Liver (tissue), 7 donors: ENCODE measurements at regions not wholly inside any gene's neighbourhood (a gene's known extent, or its start where the extent isn't known, plus 50 kb on each side); places are given as distances from the start of the nearest gene placed in this dataset.

ENCODE experiments used
- DNase-seq: peaks from one replicate; pipeline ENCODE4 v3.0.0-alpha.2; 2017; ENCODE audit warnings: low spot score
- H3K27ac ChIP-seq, 2 donors: one replicate each; pipeline ENCODE4 v1.7.0; 2013; ENCODE audit warnings: inconsistent platforms in 2 of 2, low read length in 2 of 2, control low read depth in 1 of 2, low read depth in 1 of 2, mild to moderate bottlenecking in 1 of 2
- H3K27me3 ChIP-seq, 4 donors: one replicate each; pipeline versions ENCODE4 v1.6.1 to v1.7.0; 2013; ENCODE audit warnings: low read length in 3 of 4, inconsistent platforms in 1 of 4, mild to moderate bottlenecking in 1 of 4, moderate library complexity in 1 of 4; ENCODE audit not compliant: control insufficient read depth in 4 of 4, insufficient read depth in 4 of 4
- H3K36me3 ChIP-seq, 4 donors: one replicate each; pipeline versions ENCODE4 v1.6.1 to v1.7.0; 2013; ENCODE audit warnings: low read length in 3 of 4, mild to moderate bottlenecking in 3 of 4, low read depth in 1 of 4, moderate library complexity in 1 of 4; ENCODE audit not compliant: control insufficient read depth in 4 of 4, insufficient read depth in 3 of 4
- H3K4me1 ChIP-seq, 4 donors: one replicate each; pipeline versions ENCODE4 v1.6.1 to v1.7.0; 2013; ENCODE audit warnings: low read length in 3 of 4, mild to moderate bottlenecking in 3 of 4, moderate library complexity in 1 of 4; ENCODE audit not compliant: control insufficient read depth in 4 of 4, insufficient read depth in 4 of 4
- H3K4me3 ChIP-seq, 3 donors: one replicate each; pipeline versions ENCODE4 v1.6.1 to v1.7.0; 2013; ENCODE audit warnings: low read length in 3 of 3, control low read depth in 1 of 3, low read depth in 1 of 3, mild to moderate bottlenecking in 1 of 3
- H3K9ac ChIP-seq, 2 donors: one replicate each; pipeline ENCODE4 v1.7.0; 2013; ENCODE audit warnings: low read length in 2 of 2, mild to moderate bottlenecking in 2 of 2, moderate library complexity in 2 of 2, control low read depth in 1 of 2, low read depth in 1 of 2
- H3K9me3 ChIP-seq, 4 donors: one replicate each; pipeline versions ENCODE4 v1.6.1 to v1.7.0; 2013; ENCODE audit warnings: low read length in 3 of 4; ENCODE audit not compliant: control insufficient read depth in 4 of 4
- ATF3 ChIP-seq: IDR thresholded peaks from 2 replicates; pipeline ENCODE4 v1.6.1; 2016; ENCODE audit warnings: antibody characterized with exemption
- EGR1 ChIP-seq, 2 donors: IDR thresholded peaks; 2 replicates each; pipeline ENCODE4 v1.6.1; 2016 to 2018; ENCODE audit warnings: antibody characterized with exemption in 2 of 2, low read depth in 2 of 2
- FOXA2 ChIP-seq: IDR thresholded peaks from 2 replicates; pipeline ENCODE4 v1.6.1; 2016; ENCODE audit warnings: antibody characterized with exemption
- GABPA ChIP-seq, 2 donors: IDR thresholded peaks in 1 of 2; conservative IDR thresholded peaks in 1 of 2; 2 replicates each; pipeline ENCODE4 v1.6.1; 2016; ENCODE audit warnings: antibody characterized with exemption in 2 of 2, mild to moderate bottlenecking in 1 of 2, moderate library complexity in 1 of 2
- HNF4G ChIP-seq: IDR thresholded peaks from 2 replicates; pipeline ENCODE4 v1.6.1; 2016; ENCODE audit warnings: antibody characterized with exemption
- MAX ChIP-seq: IDR thresholded peaks from 2 replicates; pipeline ENCODE4 v1.6.1; 2016; ENCODE audit warnings: antibody characterized with exemption
- NR2F2 ChIP-seq: IDR thresholded peaks from 2 replicates; pipeline ENCODE4 v1.6.1; 2016; ENCODE audit warnings: antibody characterized with exemption
- RAD21 ChIP-seq, 2 donors: IDR thresholded peaks; 2 replicates each; pipeline ENCODE4 v1.6.1; 2016; ENCODE audit warnings: antibody characterized with exemption in 2 of 2, mild to moderate bottlenecking in 2 of 2
- REST ChIP-seq: IDR thresholded peaks from 2 replicates; pipeline ENCODE4 v1.6.1; 2016; ENCODE audit warnings: antibody characterized with exemption, mild to moderate bottlenecking
- RXRA ChIP-seq, 2 donors: IDR thresholded peaks; 2 replicates each; pipeline ENCODE4 v1.6.1; 2017 to 2018; ENCODE audit warnings: antibody characterized with exemption in 2 of 2, mild to moderate bottlenecking in 1 of 2
- SP1 ChIP-seq: IDR thresholded peaks from 2 replicates; pipeline ENCODE4 v1.6.1; 2018; ENCODE audit warnings: antibody characterized with exemption, mild to moderate bottlenecking
- TAF1 ChIP-seq: conservative IDR thresholded peaks from 2 replicates; pipeline ENCODE4 v1.6.1; 2016; ENCODE audit warnings: antibody characterized with exemption, mild to moderate bottlenecking
- WGBS: extraction: QIAGEN DNeasy Blood & Tissue Kit; methylation state at CpG from one replicate; pipeline ENCODE4 v1.1.7; 2013; 5-methylcytosine and 5-hydroxymethylcytosine counted together
- donor health status: healthy.
- donor health status: healthy.
- donor health status: healthy.
- donor health status: healthy.

GRCh38 chr5:93883459-93883858 is 142.1 kb upstream of the POU5F2 start:
- peaks cover 0 to 15% (median 5%) of the 10 kb centered on the region in 4 donors for H3K4me1 ChIP-seq
- 89% methylated on average over 2 of the region's 2 CpGs for WGBS
- H3K4me3 ChIP-seq: no peak overlapping the region
- H3K9me3 ChIP-seq: no peaks in the 10 kb centered on the region
- DNase-seq: no peak
- no peaks in the 10 kb centered on the region for H3K36me3 ChIP-seq
- TF ChIP-seq RXRA (IDR thresholded peaks at IDR 0.05) (no peak), FOXA2 (no peak)
- no peak overlapping the region for H3K9ac ChIP-seq
- no peaks in the 10 kb centered on the region for H3K27me3 ChIP-seq
- H3K27ac ChIP-seq: no peak overlapping the region

GRCh38 chr5:93875693-93876092 is 134.3 kb upstream of the POU5F2 start:
- TF ChIP-seq HNF4G (no peak), RXRA (IDR thresholded peaks at IDR 0.05) (no peak)
- Histone ChIP-seq H3K27ac (no peak overlapping the region), H3K9me3 (no peaks in the 10 kb centered on the region), H3K9ac (no peak overlapping the region), H3K4me1 (no peaks in the 10 kb centered on the region), H3K36me3 (no peaks in the 10 kb centered on the region), H3K27me3 (no peaks in the 10 kb centered on the region), H3K4me3 (no peak overlapping the region)
- 99% methylated on average over 1 of the region's 1 CpG for WGBS
- DNase-seq: no peak

- TF ChIP-seq TAF1 (no peak), RXRA (IDR thresholded peaks at IDR 0.05) (no peak), ATF3 (no peak), GABPA (IDR thresholded peaks at IDR 0.05 in 1 of 2, conservative IDR thresholded peaks at IDR 0.05 in 1 of 2) (no peak), EGR1 (IDR thresholded peaks at IDR 0.05; ENCODE audit: low read depth in 2 of 2) (no peak), RAD21 (IDR thresholded peaks at IDR 0.05) (no peak), MAX (no peak), FOXA2 (no peak), REST (no peak), NR2F2 (no peak), SP1 (no peak)
- no peaks in the 10 kb centered on the region for H3K4me1 ChIP-seq
- no peaks in the 10 kb centered on the region for H3K27me3 ChIP-seq
- no peak overlapping the region for H3K27ac ChIP-seq
- no peaks in the 10 kb centered on the region for H3K9me3 ChIP-seq
- no peak overlapping the region for H3K9ac ChIP-seq
- no peak for DNase-seq
- no peaks in the 10 kb centered on the region for H3K36me3 ChIP-seq
- H3K4me3 ChIP-seq: no peak overlapping the region
Measured at GRCh38 chr5:93874491-93874890, 133.1 kb upstream of the POU5F2 start.
